ENCODE measurements at regions not wholly inside any gene's neighbourhood (a gene's known extent, or its start where the extent isn't known, plus 50 kb on each side); places are given as distances from the start of the nearest gene placed in this dataset.

DNA sequence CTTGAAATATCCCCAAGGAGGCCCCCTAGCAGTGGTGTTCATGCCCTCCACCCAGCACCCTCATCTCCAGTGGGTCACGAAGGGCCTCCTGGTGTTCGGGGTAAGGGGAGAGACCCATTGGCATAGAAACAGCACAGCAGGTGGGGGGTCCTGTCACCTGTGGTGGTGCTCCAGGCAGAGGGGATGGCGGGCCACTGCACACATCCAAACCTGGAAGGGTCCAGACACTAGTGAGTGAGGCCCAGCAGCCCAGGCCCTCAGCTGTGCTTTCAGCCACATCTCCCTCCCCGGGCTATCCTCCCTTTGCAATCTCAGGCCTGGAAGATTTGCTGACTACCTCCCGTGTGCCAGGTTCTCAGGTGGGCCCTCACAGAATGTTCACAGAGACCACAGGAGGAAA, 59.4 kb upstream of the LYVE1 start:
- H3K27me3 ChIP-seq (replicated peaks in 1 of 7) = no peaks in the 10 kb centered on the region
- TF ChIP-seq POLR2AphosphoS5 (IDR thresholded peaks at IDR 0.05) (no peak), POLR2A (IDR thresholded peaks at IDR 0.05) (no peak), CTCF (IDR thresholded peaks at IDR 0.05 in 8 of 11, conservative IDR thresholded peaks at IDR 0.05 in 3 of 11) (no peak)
- intact Hi-C loops (cut with DNase I; ENCODE audit: low total_unique reads) = no loop called here
- H3K4me3 ChIP-seq = no peak overlapping the region
- peaks cover 11 to 54% (median 43%) of the 10 kb centered on the region in 6 donors for H3K4me1 ChIP-seq
- no peak for DNase-seq
- H3K27ac ChIP-seq = no peak overlapping the region
- WGBS, 5 donors = 92 to 99% (median 97%) methylated on average over 4 to 5 of the region's 5 CpGs
- H3K9me3 ChIP-seq = no peaks in the 10 kb centered on the region
- peaks cover 0 to 4% (median 0%) of the 10 kb centered on the region in 6 donors for H3K36me3 ChIP-seq

- intact Hi-C loops (cut with DNase I; ENCODE audit: low total_unique reads) = no loop called here
- Histone ChIP-seq H3K27ac (no peak overlapping the region), H3K4me1 (peaks cover 11 to 59% (median 45%) of the 10 kb centered on the region in 6 donors), H3K36me3 (peaks cover 0 to 4% (median 0%) of the 10 kb centered on the region in 6 donors), H3K9me3 (no peaks in the 10 kb centered on the region), H3K27me3 (replicated peaks in 1 of 7) (no peaks in the 10 kb centered on the region), H3K4me3 (no peak overlapping the region)
- no peak for DNase-seq
- TF ChIP-seq POLR2A (IDR thresholded peaks at IDR 0.05) (no peak), CTCF (IDR thresholded peaks at IDR 0.05 in 8 of 11, conservative IDR thresholded peaks at IDR 0.05 in 3 of 11) (no peak), POLR2AphosphoS5 (IDR thresholded peaks at IDR 0.05) (no peak)
- 90 to 95% (median 93%) methylated on average over 3 to 7 of the region's 7 CpGs for WGBS, 5 donors
These were observed 58.8 kb upstream of the LYVE1 start for GRCh38 chr11:10627291-10627690.

- no peaks in the 10 kb centered on the region for H3K9me3 ChIP-seq
- no peak overlapping the region for H3K4me3 ChIP-seq
- H3K4me1 ChIP-seq = peaks cover 11 to 66% (median 45%) of the 10 kb centered on the region in 6 donors
- peak; percentile 76 for DNase-seq
- WGBS, 5 donors = 73 to 92% (median 79%) methylated on average over 11 to 13 of the region's 13 CpGs
- TF ChIP-seq POLR2AphosphoS5 (IDR thresholded peaks at IDR 0.05) (peak in 2 of 3 donors; percentile 31 to 50), CTCF (IDR thresholded peaks at IDR 0.05 in 8 of 11, conservative IDR thresholded peaks at IDR 0.05 in 3 of 11) (no peak)
- peaks cover 0 to 4% (median 0%) of the 10 kb centered on the region in 6 donors for H3K36me3 ChIP-seq
- no peaks in the 10 kb centered on the region for H3K27me3 ChIP-seq (replicated peaks in 1 of 7)
- H3K27ac ChIP-seq = peak overlapping the region in 7 of 8 donors; percentile 11 to 93 (median 51)
- intact Hi-C loops (cut with DNase I; ENCODE audit: low total_unique reads) = no loop called here
These were observed 57.5 kb upstream of the LYVE1 start for GRCh38 chr11:10625982-10626311.

GRCh38 chr11:10625281-10625981, 57.0 kb upstream of the LYVE1 start:
- no peak overlapping the region for H3K4me3 ChIP-seq
- H3K27ac ChIP-seq = peak overlapping the region in 6 of 8 donors; percentile 11 to 93 (median 70)
- H3K27me3 ChIP-seq (replicated peaks in 1 of 7) = no peaks in the 10 kb centered on the region
- H3K4me1 ChIP-seq = peaks cover 11 to 66% (median 45%) of the 10 kb centered on the region in 6 donors
- intact Hi-C loops (cut with DNase I; ENCODE audit: low total_unique reads) = no loop called here
- H3K9me3 ChIP-seq = no peaks in the 10 kb centered on the region
- peaks cover 0 to 4% (median 0%) of the 10 kb centered on the region in 6 donors for H3K36me3 ChIP-seq
- WGBS, 5 donors = 63 to 84% (median 82%) methylated on average over 4 to 6 of the region's 6 CpGs
- TF ChIP-seq POLR2A (IDR thresholded peaks at IDR 0.05) (no peak), POLR2AphosphoS5 (IDR thresholded peaks at IDR 0.05) (no peak), CTCF (IDR thresholded peaks at IDR 0.05 in 8 of 11, conservative IDR thresholded peaks at IDR 0.05 in 3 of 11) (no peak)
- no peak for DNase-seq

Measured in spleen (tissue), 11 donors.